ENCODE measurements at regions not wholly inside any gene's neighbourhood (a gene's known extent, or its start where the extent isn't known, plus 50 kb on each side); places are given as distances from the start of the nearest gene placed in this dataset.

DNA sequence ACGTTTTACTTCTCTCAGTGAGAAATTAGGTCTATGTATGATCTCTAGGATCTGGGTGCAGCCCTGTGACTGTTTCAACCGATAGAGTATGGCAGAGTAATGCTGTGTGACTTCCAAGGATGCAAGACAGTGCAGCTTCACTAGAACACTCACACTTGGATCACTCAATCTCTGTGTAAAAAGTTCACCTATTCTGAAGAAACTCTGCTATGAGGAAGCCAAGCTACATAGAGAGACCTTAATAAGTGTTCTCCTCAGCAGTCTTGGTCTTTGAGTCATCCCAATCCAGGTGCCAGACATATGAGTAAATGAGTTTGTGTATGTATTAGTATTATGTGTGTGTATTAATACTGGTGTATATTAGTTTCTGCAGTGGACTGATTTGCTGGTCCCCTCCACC is 335.0 kb downstream of the NR4A2 start (continued):
- TF ChIP-seq FOXP4 (CRISPR knock-in tag; IDR thresholded peaks at IDR 0.05) = no peak

- Mint-ChIP-seq H3K9me3 (peaks cover 8% of the 10 kb centered on the region), H3K4me3 (no peak overlapping the region), H3K27me3 (ENCODE audit: low read depth) (no peaks in the 10 kb centered on the region), H3K36me3 (no peaks in the 10 kb centered on the region), H3K27ac (no peak overlapping the region), H3K4me1 (no peaks in the 10 kb centered on the region)
- ATAC-seq = no peak
- ChIA-PET CTCF (no interaction called here), POLR2A (no interaction called here)
- TF ChIP-seq ATF2 (CRISPR knock-in tag; IDR thresholded peaks at IDR 0.05; ENCODE audit: borderline replicate concordance, low read depth) (no peak), FOXJ3 (CRISPR knock-in tag; IDR thresholded peaks at IDR 0.05; ENCODE audit: borderline replicate concordance) (no peak), CREM (CRISPR knock-in tag; IDR thresholded peaks at IDR 0.05) (no peak), PREB (CRISPR knock-in tag; IDR thresholded peaks at IDR 0.05; ENCODE audit: borderline replicate concordance) (no peak), TCF7 (CRISPR knock-in tag; IDR thresholded peaks at IDR 0.05; ENCODE audit: low read depth) (no peak), MXD4 (CRISPR knock-in tag; IDR thresholded peaks at IDR 0.05; ENCODE audit: borderline replicate concordance) (no peak), GTF2I (CRISPR knock-in tag; conservative IDR thresholded peaks at IDR 0.05) (no peak), CBFB (CRISPR knock-in tag; IDR thresholded peaks at IDR 0.05; ENCODE audit: low read depth) (no peak), ELF4 (CRISPR knock-in tag; IDR thresholded peaks at IDR 0.05; ENCODE audit: low read depth) (no peak), HMGA2 (CRISPR knock-in tag; IDR thresholded peaks at IDR 0.05) (no peak), SMAD4 (CRISPR knock-in tag; IDR thresholded peaks at IDR 0.05) (no peak), CREB1 (CRISPR knock-in tag; IDR thresholded peaks at IDR 0.05) (no peak), EMX1 (CRISPR knock-in tag; IDR thresholded peaks at IDR 0.05) (no peak), ZBTB21 (CRISPR knock-in tag; IDR thresholded peaks at IDR 0.05; ENCODE audit: borderline replicate concordance) (no peak)
- TF ChIP-seq, protein P1, sequence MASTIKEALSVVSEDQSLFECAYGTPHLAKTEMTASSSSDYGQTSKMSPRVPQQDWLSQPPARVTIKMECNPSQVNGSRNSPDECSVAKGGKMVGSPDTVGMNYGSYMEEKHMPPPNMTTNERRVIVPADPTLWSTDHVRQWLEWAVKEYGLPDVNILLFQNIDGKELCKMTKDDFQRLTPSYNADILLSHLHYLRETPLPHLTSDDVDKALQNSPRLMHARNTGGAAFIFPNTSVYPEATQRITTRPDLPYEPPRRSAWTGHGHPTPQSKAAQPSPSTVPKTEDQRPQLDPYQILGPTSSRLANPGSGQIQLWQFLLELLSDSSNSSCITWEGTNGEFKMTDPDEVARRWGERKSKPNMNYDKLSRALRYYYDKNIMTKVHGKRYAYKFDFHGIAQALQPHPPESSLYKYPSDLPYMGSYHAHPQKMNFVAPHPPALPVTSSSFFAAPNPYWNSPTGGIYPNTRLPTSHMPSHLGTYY (CRISPR knock-in tag; IDR thresholded peaks at IDR 0.05) = no peak
- TF ChIP-seq, protein P2, sequence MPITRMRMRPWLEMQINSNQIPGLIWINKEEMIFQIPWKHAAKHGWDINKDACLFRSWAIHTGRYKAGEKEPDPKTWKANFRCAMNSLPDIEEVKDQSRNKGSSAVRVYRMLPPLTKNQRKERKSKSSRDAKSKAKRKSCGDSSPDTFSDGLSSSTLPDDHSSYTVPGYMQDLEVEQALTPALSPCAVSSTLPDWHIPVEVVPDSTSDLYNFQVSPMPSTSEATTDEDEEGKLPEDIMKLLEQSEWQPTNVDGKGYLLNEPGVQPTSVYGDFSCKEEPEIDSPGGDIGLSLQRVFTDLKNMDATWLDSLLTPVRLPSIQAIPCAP (CRISPR knock-in tag; IDR thresholded peaks at IDR 0.05) = no peak
- DNase-seq (ENCODE audit: low spot score) = no peak
These were observed 338.2 kb downstream of the NR4A2 start for GRCh38 chr2:155994315-155994714.

DNA sequence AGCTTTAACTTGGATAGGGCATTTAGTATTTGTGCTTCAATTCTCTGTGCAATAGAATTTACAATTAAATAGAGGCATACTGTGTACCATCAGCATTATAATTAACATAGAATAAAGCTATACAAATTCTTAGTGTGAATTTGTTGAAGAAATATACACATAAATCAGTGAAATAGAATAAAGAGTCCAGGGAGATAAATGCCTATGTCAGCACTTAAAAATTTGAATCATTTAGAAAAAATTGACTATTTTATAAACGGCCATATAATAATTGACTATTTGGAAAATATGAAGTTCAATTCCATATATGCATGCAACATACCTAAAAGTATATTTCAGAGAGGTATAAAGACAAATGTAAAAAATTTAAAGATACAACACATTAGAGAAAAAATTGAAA is 348.7 kb downstream of the NR4A2 start:
- Mint-ChIP-seq H3K4me1 (peaks cover 15% of the 10 kb centered on the region), H3K27ac (no peak overlapping the region), H3K27me3 (ENCODE audit: low read depth) (no peaks in the 10 kb centered on the region), H3K36me3 (no peaks in the 10 kb centered on the region), H3K4me3 (no peak overlapping the region), H3K9me3 (no peaks in the 10 kb centered on the region)
- no peak for ATAC-seq
- DNase-seq (ENCODE audit: low spot score) = no peak
- POLR2A ChIA-PET = no interaction called here
- CTCF ChIA-PET = no interaction called here
- TF ChIP-seq ZBTB21 (CRISPR knock-in tag; IDR thresholded peaks at IDR 0.05; ENCODE audit: borderline replicate concordance) = no peak
- TF ChIP-seq, protein P3, sequence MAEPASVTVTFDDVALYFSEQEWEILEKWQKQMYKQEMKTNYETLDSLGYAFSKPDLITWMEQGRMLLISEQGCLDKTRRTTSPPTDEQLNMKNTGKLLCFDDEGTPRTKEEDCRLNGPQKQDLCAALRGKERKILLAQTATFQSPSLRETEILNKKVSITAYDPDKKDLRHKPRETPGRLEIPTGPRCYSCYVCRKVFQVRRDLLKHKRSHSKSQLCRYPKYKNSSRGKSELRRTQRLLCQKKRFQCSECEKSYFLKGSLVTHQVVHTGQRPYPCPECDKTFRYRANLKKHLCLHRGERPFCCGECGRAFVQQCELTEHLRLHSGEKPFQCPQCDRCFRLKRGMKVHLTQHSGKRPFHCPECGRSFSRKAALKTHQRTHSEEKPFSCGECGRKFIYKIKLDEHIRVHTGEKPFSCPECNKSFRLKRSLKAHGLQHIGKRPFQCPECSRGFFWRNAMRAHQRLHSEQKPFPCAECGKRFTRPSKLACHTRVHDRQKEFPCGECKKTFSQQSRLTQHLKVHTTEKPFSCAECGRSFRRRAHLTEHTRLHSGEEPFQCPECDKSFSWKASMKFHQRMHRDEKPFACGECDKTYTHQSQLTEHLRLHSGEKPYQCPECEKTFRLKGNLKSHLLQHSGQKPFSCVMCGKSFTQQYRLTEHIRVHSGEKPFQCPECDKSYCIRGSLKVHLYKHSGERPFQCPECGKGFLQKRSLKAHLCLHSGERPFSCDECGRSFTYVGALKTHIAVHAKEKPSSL (CRISPR knock-in tag; conservative IDR thresholded peaks at IDR 0.05) = no peak
- no peak for TF ChIP-seq GABPB1 (CRISPR knock-in tag; IDR thresholded peaks at IDR 0.05)
- TF ChIP-seq CDX4 (CRISPR knock-in tag; IDR thresholded peaks at IDR 0.05; ENCODE audit: borderline replicate concordance) = no peak
- TF ChIP-seq ATF1 (CRISPR knock-in tag; IDR thresholded peaks at IDR 0.05) = no peak
- no peak for TF ChIP-seq CREB1 (CRISPR knock-in tag; IDR thresholded peaks at IDR 0.05)
- no peak for TF ChIP-seq MXD4 (CRISPR knock-in tag; IDR thresholded peaks at IDR 0.05; ENCODE audit: borderline replicate concordance)
- TF ChIP-seq PREB (CRISPR knock-in tag; IDR thresholded peaks at IDR 0.05; ENCODE audit: borderline replicate concordance) = no peak
- no peak for TF ChIP-seq ZNF121 (CRISPR knock-in tag; IDR thresholded peaks at IDR 0.05)
- no peak for TF ChIP-seq ZNF396 (CRISPR knock-in tag; IDR thresholded peaks at IDR 0.05; ENCODE audit: borderline replicate concordance)
- no peak for TF ChIP-seq ZNF263 (CRISPR knock-in tag; IDR thresholded peaks at IDR 0.05; ENCODE audit: low read depth)
